NT2/D1 (cell line): ENCODE measurements at regions not wholly inside any gene's neighbourhood (a gene's known extent, or its start where the extent isn't known, plus 50 kb on each side); places are given as distances from the start of the nearest gene placed in this dataset.

Experiments
- DNase-seq: peaks from one replicate; pipeline ENCODE4 v3.0.0-alpha.2; 2011; ENCODE audit warnings: low read depth, low spot score
- H3K27me3 ChIP-seq: 2 replicates; pipeline ENCODE4 v1.6.0; 2011; ENCODE audit warnings: mild to moderate bottlenecking; ENCODE audit not compliant: insufficient read length, insufficient read depth
- H3K36me3 ChIP-seq: 2 replicates; pipeline ENCODE4 v1.6.1; 2011; ENCODE audit warnings: mild to moderate bottlenecking, low read length, mixed read lengths; ENCODE audit not compliant: insufficient read depth, insufficient read length
- H3K4me1 ChIP-seq: 2 replicates; pipeline ENCODE4 v1.5.1; 2011; ENCODE audit not compliant: insufficient read depth, insufficient read length
- H3K4me3 ChIP-seq: 2 replicates; pipeline ENCODE4 v1.5.1; 2011; ENCODE audit warnings: low read depth; ENCODE audit not compliant: insufficient read length
- H3K9ac ChIP-seq: 2 replicates; pipeline ENCODE4 v1.6.0; 2011; ENCODE audit warnings: low read depth; ENCODE audit not compliant: insufficient read length
- H3K9me3 ChIP-seq: 2 replicates; pipeline ENCODE4 v1.5.1; 2011; ENCODE audit warnings: mild to moderate bottlenecking, low read length; ENCODE audit not compliant: insufficient read depth
- SUZ12 ChIP-seq: IDR thresholded peaks from 2 replicates; pipeline ENCODE4 v1.6.1; 2011; ENCODE audit not compliant: insufficient read length, insufficient read depth; ENCODE audit errors: extremely low read depth
- YY1 ChIP-seq: IDR thresholded peaks from 2 replicates; pipeline ENCODE4 v1.6.1; 2011; ENCODE audit not compliant: insufficient read length, insufficient read depth
- ZNF274 ChIP-seq: IDR thresholded peaks from 2 replicates; pipeline ENCODE4 v1.6.1; 2011; ENCODE audit warnings: mild to moderate bottlenecking, low read depth, low read length

GRCh38 chr2:128410035-128410757 is 91.5 kb upstream of the HS6ST1 start:
- Histone ChIP-seq H3K36me3 (no peaks in the 10 kb centered on the region), H3K27me3 (no peaks in the 10 kb centered on the region), H3K4me1 (peaks cover 23% of the 10 kb centered on the region), H3K9ac (no peak overlapping the region), H3K4me3 (no peak overlapping the region), H3K9me3 (no peaks in the 10 kb centered on the region)
- DNase-seq, result no peak
- no peak for TF ChIP-seq SUZ12
- no peak for TF ChIP-seq ZNF274
- TF ChIP-seq YY1, result no peak

- H3K4me3 ChIP-seq, result no peak overlapping the region
- TF ChIP-seq YY1 (no peak), ZNF274 (no peak), SUZ12 (no peak)
- H3K9me3 ChIP-seq, result no peaks in the 10 kb centered on the region
- no peak overlapping the region for H3K9ac ChIP-seq
- DNase-seq, result no peak
- H3K4me1 ChIP-seq, result peaks cover 26% of the 10 kb centered on the region
- no peaks in the 10 kb centered on the region for H3K36me3 ChIP-seq
- no peaks in the 10 kb centered on the region for H3K27me3 ChIP-seq
These were observed 92.1 kb upstream of the HS6ST1 start for GRCh38 chr2:128410758-128411215.

- H3K36me3 ChIP-seq, result no peaks in the 10 kb centered on the region
- peaks cover 29% of the 10 kb centered on the region for H3K4me1 ChIP-seq
- no peaks in the 10 kb centered on the region for H3K9me3 ChIP-seq
- H3K9ac ChIP-seq, result no peak overlapping the region
- DNase-seq, result no peak
- no peaks in the 10 kb centered on the region for H3K27me3 ChIP-seq
- H3K4me3 ChIP-seq, result no peak overlapping the region
- no peak for TF ChIP-seq YY1
- no peak for TF ChIP-seq SUZ12
- TF ChIP-seq ZNF274, result no peak
These were observed 92.8 kb upstream of the HS6ST1 start for GRCh38 chr2:128411431-128411830.

- H3K9ac ChIP-seq, result no peak overlapping the region
These were observed 93.7 kb upstream of the HS6ST1 start for GRCh38 chr2:128412181-128412871.

GRCh38 chr2:128413014-128413717 is 94.5 kb upstream of the HS6ST1 start:
- H3K9ac ChIP-seq, result no peak overlapping the region
- DNase-seq, result no peak
- no peak for TF ChIP-seq YY1
- TF ChIP-seq ZNF274, result no peak
- TF ChIP-seq SUZ12, result no peak
- H3K27me3 ChIP-seq, result no peaks in the 10 kb centered on the region
- H3K36me3 ChIP-seq, result no peaks in the 10 kb centered on the region
- no peak overlapping the region for H3K4me3 ChIP-seq
- H3K4me1 ChIP-seq, result peaks cover 17% of the 10 kb centered on the region
- H3K9me3 ChIP-seq, result no peaks in the 10 kb centered on the region

More at GRCh38 chr2:128412181-128412871, 93.7 kb upstream of the HS6ST1 start:
- no peaks in the 10 kb centered on the region for H3K36me3 ChIP-seq
- TF ChIP-seq YY1, result no peak
- TF ChIP-seq SUZ12, result no peak
- TF ChIP-seq ZNF274, result no peak
- H3K9me3 ChIP-seq, result no peaks in the 10 kb centered on the region
- H3K4me1 ChIP-seq, result peaks cover 21% of the 10 kb centered on the region
- H3K4me3 ChIP-seq, result no peak overlapping the region
- no peaks in the 10 kb centered on the region for H3K27me3 ChIP-seq
- no peak for DNase-seq

- H3K4me1 ChIP-seq, result peaks cover 12% of the 10 kb centered on the region
- no peaks in the 10 kb centered on the region for H3K27me3 ChIP-seq
- H3K36me3 ChIP-seq, result no peaks in the 10 kb centered on the region
- no peak overlapping the region for H3K9ac ChIP-seq
- TF ChIP-seq ZNF274 (no peak), SUZ12 (no peak), YY1 (no peak)
- H3K9me3 ChIP-seq, result no peaks in the 10 kb centered on the region
- H3K4me3 ChIP-seq, result no peak overlapping the region
- DNase-seq, result no peak
These were observed 95.2 kb upstream of the HS6ST1 start for GRCh38 chr2:128413718-128414341.

GRCh38 chr2:128414351-128414750 is 95.7 kb upstream of the HS6ST1 start:
- Histone ChIP-seq H3K27me3 (no peaks in the 10 kb centered on the region), H3K9ac (no peak overlapping the region), H3K4me3 (no peak overlapping the region), H3K36me3 (no peaks in the 10 kb centered on the region), H3K4me1 (peaks cover 12% of the 10 kb centered on the region), H3K9me3 (peaks cover 1% of the 10 kb centered on the region; the same call in 1 of the 2 replicates)
- DNase-seq, result no peak
- TF ChIP-seq SUZ12, result no peak
- no peak for TF ChIP-seq YY1
- no peak for TF ChIP-seq ZNF274
